GM12892 (cell line): ENCODE measurements at regions not wholly inside any gene's neighbourhood (a gene's known extent, or its start where the extent isn't known, plus 50 kb on each side); places are given as distances from the start of the nearest gene placed in this dataset.

ENCODE experiments used
- POLR2A ChIP-seq: IDR thresholded peaks from 2 replicates; pipeline ENCODE4 v1.6.1; 2011; ENCODE audit warnings: low read depth, low read length, control low read depth
- POLR2AphosphoS5 ChIP-seq: IDR thresholded peaks from 2 replicates; pipeline ENCODE4 v1.6.1; 2011; ENCODE audit warnings: low read depth, low read length, control low read depth
- TAF1 ChIP-seq: IDR thresholded peaks from 2 replicates; pipeline ENCODE4 v1.6.1; 2011; ENCODE audit warnings: low read depth, mild to moderate bottlenecking, control low read depth, low read length, borderline replicate concordance

DNA sequence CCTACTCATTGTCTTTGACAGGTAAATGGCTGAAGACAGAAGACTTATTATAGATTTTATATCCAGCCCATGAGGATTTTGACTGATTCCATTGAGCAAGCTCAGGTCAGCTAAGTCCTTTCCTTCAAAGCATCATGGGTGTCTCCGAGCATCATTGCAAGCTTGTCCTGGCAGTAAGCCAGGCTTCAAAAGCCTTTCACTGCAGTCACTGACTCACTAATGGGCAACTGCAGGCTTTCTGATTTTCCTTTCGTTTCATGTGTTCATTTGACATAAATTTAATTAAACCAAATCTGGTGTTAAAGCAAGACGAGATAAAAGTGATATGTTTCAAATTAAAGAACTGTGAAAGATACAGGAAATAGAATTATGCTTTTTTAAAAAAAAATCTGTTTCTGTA, 426.2 kb downstream of the ANXA1 start:
- TF ChIP-seq POLR2A, result no peak
- no peak for TF ChIP-seq POLR2AphosphoS5
- TF ChIP-seq TAF1, result no peak
